ENCODE measurements at regions not wholly inside any gene's neighbourhood (a gene's known extent, or its start where the extent isn't known, plus 50 kb on each side); places are given as distances from the start of the nearest gene placed in this dataset.
A peak's percentile ranks its signal among the peaks of the same experiment; 100 is the strongest.
"Not testable (repeated sequence)": the region's sequence is repeated elsewhere in the genome, so short reads cannot be mapped to it uniquely, and the experiment has no call there.

- in situ Hi-C loops (cut with HindIII; ENCODE audit: low pct_unique_long_range_greater_than_20kb, low sequenced_read_pairs), result no loop called here
- DNase-seq (ENCODE audit: low read depth, low spot score), result no peak
Observed at GRCh38 chr5:90224342-90224741, 185.2 kb downstream of the CETN3 start.

DNA sequence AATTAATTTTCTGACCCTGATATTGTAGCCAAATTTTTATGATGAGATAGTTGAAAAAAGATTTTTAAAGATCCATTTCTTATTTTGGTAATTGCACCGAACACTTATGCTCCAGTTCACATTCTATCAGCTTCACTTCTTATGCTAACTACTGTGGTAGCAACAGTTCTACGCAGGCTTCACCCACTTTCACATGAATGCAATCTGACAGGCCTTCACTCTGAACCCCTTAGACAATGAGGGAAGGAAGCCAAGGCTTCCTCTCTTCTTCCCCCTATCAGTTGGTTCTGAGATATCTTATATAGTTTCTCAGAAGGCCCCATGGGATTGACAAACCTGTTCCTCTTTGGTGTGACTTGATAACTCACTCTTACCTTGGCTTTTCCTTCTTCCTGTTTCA lies 185.8 kb downstream of the CETN3 start:
- DNase-seq (ENCODE audit: low read depth, low spot score), result no peak
- in situ Hi-C loops (cut with HindIII; ENCODE audit: low pct_unique_long_range_greater_than_20kb, low sequenced_read_pairs), result no loop called here

DNA sequence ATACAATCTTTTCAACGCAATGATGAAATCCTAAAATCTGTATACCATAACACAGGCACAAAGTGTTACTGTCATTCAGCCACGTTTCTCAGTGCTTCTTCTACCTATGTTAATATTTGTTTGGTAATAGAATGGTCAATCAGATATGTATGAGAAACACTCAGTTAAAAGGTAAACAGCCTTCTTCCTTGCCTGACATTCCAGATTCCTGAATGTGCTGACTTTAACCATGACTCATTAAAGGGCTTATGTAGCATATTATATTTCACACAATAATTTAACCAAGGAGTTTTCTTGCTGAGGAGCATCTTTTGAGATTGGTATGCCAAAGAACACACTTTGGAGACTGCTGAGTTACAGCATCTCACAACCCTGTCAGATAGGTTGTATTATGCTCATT lies 187.6 kb downstream of the CETN3 start:
- no peak for DNase-seq (ENCODE audit: low read depth, low spot score)
- in situ Hi-C loops (cut with HindIII; ENCODE audit: low pct_unique_long_range_greater_than_20kb, low sequenced_read_pairs), result no loop called here

DNA sequence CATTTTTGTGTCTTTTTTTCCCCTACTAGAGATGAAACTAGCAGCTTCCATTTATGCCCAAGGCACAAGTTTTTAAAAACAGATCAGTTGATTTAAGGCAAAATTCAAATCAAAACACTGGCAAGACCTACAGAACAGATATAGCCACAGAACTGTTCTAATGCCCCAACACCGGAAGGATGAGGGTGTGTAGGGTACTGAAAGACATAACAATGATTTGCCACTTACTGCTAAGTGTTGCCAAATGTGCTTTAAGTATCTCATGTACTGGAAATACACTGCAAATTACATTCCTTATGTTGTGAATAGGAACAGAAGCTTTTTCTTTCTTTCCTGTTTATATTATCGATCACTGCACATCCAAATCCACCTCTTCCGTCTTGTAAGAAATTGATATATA lies 189.0 kb downstream of the CETN3 start:
- in situ Hi-C loops (cut with HindIII; ENCODE audit: low pct_unique_long_range_greater_than_20kb, low sequenced_read_pairs), result no loop called here
- DNase-seq (ENCODE audit: low read depth, low spot score), result no peak

DNA sequence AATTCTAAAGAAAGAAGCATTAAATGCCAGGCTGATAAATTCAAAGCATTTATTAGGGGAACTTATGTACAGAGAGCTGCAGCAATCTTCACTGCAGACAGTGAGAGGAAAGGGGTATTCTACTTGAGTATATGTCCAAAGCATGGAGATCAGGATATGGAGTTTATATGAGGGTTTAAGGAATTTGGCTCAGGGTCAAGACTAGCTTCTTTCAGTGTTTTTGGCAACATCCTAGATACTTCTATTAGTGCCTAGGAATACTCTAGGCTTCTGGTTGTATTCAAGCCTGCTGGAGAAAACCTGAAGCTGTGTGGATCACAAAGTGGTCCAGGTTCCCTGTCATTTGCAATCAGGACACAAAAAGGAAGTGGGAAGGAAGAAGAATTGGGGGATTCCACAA lies 194.6 kb downstream of the CETN3 start:
- in situ Hi-C loops (cut with HindIII; ENCODE audit: low pct_unique_long_range_greater_than_20kb, low sequenced_read_pairs), result no loop called here
- DNase-seq (ENCODE audit: low read depth, low spot score), result no peak

DNA sequence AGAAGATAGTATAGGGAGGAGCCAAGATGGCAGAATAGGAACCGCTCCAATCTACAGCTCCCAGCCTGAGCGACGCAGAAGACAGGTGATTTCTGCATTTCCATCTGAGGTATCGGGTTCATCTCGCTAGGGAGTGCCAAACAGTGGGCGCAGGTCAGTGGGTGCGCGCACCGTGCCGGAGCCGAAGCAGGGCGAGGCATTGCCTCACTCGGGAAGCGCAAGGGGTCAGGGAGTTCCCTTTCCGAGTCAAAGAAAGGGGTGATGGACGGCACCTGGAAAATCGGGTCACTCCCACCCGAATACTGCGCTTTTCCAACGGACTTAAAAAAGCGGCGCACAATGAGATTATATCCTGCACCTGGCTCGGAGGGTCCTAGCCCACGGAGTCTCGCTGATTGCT lies 201.2 kb downstream of the CETN3 start:
- DNase-seq (ENCODE audit: low read depth, low spot score); in situ Hi-C loops (cut with HindIII; ENCODE audit: low pct_unique_long_range_greater_than_20kb, low sequenced_read_pairs): not testable (repeated sequence)

GRCh38 chr5:90201923-90202322 lies 207.6 kb downstream of the CETN3 start:
- in situ Hi-C loops (cut with HindIII; ENCODE audit: low pct_unique_long_range_greater_than_20kb, low sequenced_read_pairs), result no loop called here
- peak; percentile 23 for DNase-seq (ENCODE audit: low read depth, low spot score)

- no peak for DNase-seq (ENCODE audit: low read depth, low spot score)
- in situ Hi-C loops (cut with HindIII; ENCODE audit: low pct_unique_long_range_greater_than_20kb, low sequenced_read_pairs), result no loop called here
Observed at GRCh38 chr5:90193185-90193822, 216.3 kb downstream of the CETN3 start.

GRCh38 chr5:90191352-90192045 lies 218.1 kb downstream of the CETN3 start:
- in situ Hi-C loops (cut with HindIII; ENCODE audit: low pct_unique_long_range_greater_than_20kb, low sequenced_read_pairs), result no loop called here
- DNase-seq (ENCODE audit: low read depth, low spot score), result no peak

GRCh38 chr5:90185897-90186468 lies 223.6 kb downstream of the CETN3 start:
- no peak for DNase-seq (ENCODE audit: low read depth, low spot score)
- in situ Hi-C loops (cut with HindIII; ENCODE audit: low pct_unique_long_range_greater_than_20kb, low sequenced_read_pairs), result no loop called here

- DNase-seq (ENCODE audit: low read depth, low spot score), result peak; percentile 65
- in situ Hi-C loops (cut with HindIII; ENCODE audit: low pct_unique_long_range_greater_than_20kb, low sequenced_read_pairs), result no loop called here
Observed at GRCh38 chr5:90184764-90185163, 224.8 kb downstream of the CETN3 start.

DNA sequence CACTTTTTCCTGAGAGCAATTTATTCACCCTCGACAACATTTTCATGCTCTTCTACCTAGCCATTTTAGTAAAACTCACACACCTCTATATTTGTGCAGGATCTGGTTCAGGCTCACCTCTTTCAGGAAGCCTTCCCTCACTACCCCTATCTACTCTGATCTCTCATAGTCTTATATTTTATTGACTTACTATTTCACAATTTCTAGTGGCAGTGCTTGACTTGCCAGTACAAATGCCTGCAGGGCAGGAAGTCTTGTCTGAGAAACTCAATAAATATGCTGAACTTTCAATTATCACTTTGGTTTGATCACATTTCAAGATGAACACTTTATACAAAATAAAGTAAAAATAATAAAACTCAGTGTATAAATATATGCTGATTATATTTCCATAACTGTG lies 226.8 kb downstream of the CETN3 start:
- in situ Hi-C loops (cut with HindIII; ENCODE audit: low pct_unique_long_range_greater_than_20kb, low sequenced_read_pairs), result no loop called here
- no peak for DNase-seq (ENCODE audit: low read depth, low spot score)

DNA sequence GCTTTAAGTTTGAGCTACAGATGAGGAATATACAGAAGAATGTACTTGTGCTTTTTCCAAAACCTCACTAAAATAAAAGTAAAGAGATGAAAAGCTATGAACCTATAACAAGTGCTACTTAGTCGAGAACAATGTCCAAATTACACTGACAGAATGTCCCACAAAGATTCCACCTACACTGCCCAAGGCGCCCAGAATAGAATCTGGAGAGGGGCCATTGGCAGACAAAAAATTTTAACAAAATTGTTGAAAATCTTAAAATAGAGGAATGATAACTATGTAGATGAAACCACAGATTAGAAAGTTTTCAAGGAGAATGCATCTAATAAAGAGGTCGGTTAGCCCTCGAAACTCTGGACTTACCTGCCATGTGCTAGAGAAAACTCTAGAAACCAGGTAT lies 235.3 kb downstream of the CETN3 start:
- in situ Hi-C loops (cut with HindIII; ENCODE audit: low pct_unique_long_range_greater_than_20kb, low sequenced_read_pairs), result no loop called here
- DNase-seq (ENCODE audit: low read depth, low spot score), result no peak

GRCh38 chr5:90173299-90174030 lies 236.1 kb downstream of the CETN3 start:
- no peak for DNase-seq (ENCODE audit: low read depth, low spot score)
- in situ Hi-C loops (cut with HindIII; ENCODE audit: low pct_unique_long_range_greater_than_20kb, low sequenced_read_pairs), result no loop called here

DNA sequence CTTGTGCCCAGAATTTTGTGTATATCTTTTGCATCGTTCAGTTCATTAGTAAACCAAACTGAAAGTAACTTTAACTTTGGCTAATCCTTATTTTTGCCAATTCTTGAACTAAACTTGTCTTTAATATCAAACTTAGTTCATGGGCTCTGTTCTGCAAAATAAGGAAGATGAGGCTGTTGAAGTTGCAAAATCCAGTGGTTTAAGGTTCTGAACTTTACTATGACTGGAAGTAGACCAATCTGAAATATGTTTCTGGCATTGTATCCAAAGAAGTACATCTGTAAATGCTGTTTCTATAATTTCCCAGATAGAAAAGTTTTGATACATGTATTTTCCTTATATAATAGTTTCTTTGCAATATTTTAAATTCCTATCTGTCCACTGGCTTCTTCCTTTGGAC lies 238.1 kb downstream of the CETN3 start:
- DNase-seq (ENCODE audit: low read depth, low spot score), result no peak
- in situ Hi-C loops (cut with HindIII; ENCODE audit: low pct_unique_long_range_greater_than_20kb, low sequenced_read_pairs), result no loop called here

DNA sequence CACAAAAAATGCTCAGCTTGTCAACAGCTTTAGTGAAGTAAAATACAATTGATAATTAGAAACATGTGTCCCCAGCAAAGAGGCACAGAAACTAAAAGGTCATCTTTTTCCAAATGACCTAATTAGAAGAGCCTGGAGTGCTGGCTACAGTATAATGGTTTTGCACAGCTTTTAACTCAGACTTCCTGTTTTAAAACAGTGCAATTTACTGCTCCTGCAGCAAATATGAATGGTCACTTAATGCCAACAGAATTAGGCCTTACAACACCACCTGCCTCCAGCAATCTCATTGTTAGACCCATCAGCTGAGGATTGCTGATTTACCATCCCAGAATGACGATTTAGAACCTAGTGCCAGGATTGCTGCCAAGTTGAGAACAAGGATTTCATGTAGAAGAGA lies 239.3 kb downstream of the CETN3 start:
- in situ Hi-C loops (cut with HindIII; ENCODE audit: low pct_unique_long_range_greater_than_20kb, low sequenced_read_pairs), result no loop called here

DNA sequence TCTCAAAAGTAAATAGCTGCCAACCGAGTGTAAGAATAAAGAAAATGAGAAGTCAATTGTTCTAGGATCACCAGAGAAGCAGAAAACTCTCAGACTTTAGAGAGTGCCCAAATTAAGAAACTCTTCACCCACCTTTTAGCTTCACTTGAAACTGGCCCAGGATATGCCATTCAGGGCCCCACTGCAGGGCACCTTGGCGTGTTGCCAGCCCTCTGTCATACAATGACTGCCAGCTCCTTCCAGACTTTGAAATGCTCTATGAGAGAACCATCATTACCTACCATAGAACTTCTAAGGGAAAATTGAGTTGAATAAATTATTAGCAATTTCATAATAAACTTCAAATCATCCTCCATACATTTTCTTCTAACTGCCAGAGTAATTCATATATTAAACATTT lies 240.5 kb downstream of the CETN3 start:
- in situ Hi-C loops (cut with HindIII; ENCODE audit: low pct_unique_long_range_greater_than_20kb, low sequenced_read_pairs), result no loop called here
- no peak for DNase-seq (ENCODE audit: low read depth, low spot score)

More for the DNA sequence above, 239.3 kb downstream of the CETN3 start:
- no peak for DNase-seq (ENCODE audit: low read depth, low spot score)

- no peak for DNase-seq (ENCODE audit: low read depth, low spot score)
- in situ Hi-C loops (cut with HindIII; ENCODE audit: low pct_unique_long_range_greater_than_20kb, low sequenced_read_pairs), result no loop called here
Observed at GRCh38 chr5:90168399-90168798, 241.2 kb downstream of the CETN3 start.

GRCh38 chr5:90166816-90167215 lies 242.7 kb downstream of the CETN3 start:
- no peak for DNase-seq (ENCODE audit: low read depth, low spot score)
- in situ Hi-C loops (cut with HindIII; ENCODE audit: low pct_unique_long_range_greater_than_20kb, low sequenced_read_pairs), result no loop called here

Data from SK-MEL-5 (cell line).